Activated naive CD4-positive, alpha-beta T cell (primary cell): ENCODE measurements at regions not wholly inside any gene's neighbourhood (a gene's known extent, or its start where the extent isn't known, plus 50 kb on each side); places are given as distances from the start of the nearest gene placed in this dataset.

Experiments used
- DNase-seq, 4 experiments: peaks; one replicate each; lab custom pipeline; 2025; lab: John Stamatoyannopoulos, UW

DNA sequence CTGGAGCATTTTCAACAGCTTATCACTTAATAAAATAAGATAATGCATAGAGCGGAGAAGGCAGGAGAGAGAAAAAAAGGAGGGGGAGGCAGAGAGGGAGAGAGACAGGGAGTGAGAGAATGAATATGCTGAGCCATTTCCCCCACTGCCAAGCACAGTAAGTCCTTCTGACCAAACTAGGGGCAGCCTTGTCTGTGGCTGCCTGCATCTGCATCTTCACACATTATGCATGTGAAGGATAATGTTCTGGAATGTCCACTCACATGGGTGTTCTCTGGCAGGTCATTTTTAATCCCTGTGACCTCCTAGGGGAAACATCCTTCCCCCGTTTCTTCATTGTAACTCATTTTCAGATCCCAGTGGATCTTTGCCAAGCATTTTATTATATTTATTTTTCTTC, 269.3 kb downstream of the FOXA2 start:
- no peak for DNase-seq

DNA sequence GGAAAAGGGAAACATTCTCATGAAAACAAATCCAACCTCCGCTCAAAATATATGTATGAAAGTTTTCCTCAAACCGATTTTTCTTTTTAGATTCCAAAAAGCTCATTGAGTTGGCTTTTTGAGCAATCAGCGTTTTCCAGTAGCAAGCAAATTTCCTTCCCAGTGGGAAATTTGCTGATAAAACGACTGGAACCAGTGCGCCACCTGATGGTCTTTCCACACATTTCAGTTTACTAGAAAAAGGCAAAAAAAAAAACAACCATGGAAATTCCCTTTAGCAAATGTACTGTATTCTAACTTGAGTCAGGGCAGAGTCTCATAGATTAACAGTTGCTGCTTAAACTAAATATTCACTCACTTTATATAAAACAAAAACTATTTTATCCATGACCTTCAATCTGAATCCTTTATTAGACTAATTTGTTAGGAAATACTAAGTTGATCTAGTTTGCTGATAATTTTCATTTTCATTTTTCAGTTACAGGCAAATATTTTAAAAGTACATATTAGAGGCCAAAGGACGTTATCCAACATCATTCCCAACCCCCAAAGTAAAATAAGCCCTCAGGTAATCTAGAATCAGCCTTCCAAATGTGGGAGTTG, 271.5 kb downstream of the FOXA2 start:
- no peak for DNase-seq

DNA sequence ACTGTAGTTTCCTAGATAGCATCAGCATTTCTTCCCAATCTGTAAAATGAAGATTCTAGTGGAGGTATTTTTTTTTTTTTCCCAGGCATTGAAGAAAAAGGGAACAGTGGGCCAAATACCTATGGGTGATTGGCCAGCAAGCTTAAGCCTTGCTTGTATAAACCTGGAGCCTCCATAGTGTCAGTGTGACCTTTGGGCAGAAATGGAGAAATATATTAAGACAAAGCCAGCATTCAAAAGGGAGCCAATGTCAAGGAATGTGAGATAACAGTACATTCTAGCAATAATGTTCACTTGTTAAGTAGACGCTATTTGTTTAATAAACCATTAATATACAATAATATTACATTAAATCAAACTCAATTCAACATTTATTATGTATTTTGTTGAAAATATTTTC, 275.4 kb downstream of the FOXA2 start:
- no peak for DNase-seq

DNA sequence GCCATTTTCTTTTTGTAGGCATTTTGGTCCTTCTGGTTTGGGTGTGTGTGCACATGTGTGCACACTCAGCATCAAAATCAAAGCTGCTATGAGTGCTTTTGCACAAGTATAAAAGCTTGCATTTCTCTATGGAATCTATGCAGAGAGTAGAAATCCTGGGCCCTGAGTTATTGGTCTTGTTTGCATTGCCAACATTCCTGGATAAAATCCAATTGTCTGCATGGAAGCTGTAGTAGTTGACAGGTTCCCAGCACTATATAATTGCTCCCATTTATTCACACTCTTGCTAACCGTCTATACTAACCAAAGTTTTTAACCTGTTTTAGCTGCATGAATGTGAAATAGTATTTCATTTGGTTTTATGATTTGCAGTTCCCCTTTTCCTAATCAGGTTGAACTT, 277.0 kb downstream of the FOXA2 start:
- no peak for DNase-seq

DNA sequence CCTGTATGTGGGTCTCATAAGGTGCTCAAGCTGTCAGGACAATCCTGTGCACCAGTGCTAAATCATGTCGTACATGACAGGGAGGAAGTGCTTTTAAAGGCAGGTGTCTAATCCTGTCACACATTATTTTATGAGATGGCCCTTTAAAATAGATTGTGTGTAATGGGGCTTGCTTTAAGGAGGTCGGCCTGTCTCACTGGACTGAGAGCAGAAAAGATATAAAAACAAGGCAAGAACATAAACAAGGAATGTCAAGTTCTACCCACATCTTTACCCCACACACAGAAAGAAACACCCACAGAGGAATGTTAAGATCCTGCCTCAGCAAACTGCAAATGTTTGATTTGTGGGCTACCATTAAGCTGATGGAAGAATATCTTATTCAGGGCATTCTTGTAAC, 279.0 kb downstream of the FOXA2 start:
- DNase-seq = no peak

DNA sequence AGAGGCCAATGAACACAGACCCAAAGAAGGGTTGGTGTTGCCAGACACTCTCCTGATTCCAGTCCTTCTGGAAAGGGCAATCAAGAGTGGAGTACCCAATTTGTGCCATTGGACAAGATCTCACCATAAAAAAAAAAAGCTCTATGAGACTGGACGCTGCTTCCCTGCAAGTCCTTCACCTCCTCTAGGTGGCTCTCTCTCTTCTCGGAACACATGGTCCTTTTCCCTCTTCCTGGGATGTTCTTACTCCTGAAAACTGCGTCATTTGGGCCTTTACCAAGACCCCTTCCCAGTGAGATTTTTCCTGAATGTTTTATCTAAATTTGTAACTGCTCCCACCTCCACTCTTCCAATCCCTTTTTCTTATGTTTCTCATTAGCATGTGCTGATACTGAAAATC, 280.8 kb downstream of the FOXA2 start:
- DNase-seq = no peak

DNA sequence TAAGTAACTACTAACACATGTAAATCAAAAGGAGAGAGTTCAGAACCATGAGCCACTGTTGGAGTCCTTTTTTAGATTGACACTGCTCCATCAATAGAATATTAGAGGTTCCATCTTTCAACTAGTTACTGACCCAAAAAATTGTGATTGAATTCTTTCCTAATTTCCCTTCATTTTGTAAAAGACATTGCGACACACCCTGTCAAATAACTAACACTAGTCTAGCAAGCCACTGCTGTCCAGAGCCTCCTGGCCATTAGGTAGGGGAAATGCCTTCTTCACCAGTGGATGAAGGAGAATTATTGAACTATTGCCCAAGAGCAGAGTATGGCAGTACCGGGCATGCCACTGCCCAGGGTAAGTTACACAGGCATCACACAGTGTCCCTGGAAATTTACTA, 282.3 kb downstream of the FOXA2 start:
- no peak for DNase-seq

DNA sequence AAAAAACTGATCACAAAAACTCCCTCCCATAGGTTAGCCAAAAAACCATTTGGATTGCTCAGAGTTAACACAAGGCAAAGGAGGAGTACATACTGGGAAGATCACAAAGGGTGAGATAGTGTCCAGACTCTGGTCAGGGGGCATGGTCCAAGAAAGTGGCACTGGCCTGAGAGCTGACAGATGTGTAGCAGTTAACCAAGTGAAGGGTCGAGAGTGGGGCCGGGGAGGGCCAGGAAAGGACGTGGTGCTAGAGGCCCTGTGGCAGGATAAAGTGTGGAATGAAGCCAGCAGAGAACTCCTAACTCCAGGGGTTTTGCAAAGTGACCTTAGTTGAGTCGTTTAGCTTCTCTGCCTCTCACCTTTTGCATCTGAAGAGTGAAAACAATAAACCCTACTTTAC, 290.5 kb downstream of the FOXA2 start:
- no peak for DNase-seq

DNA sequence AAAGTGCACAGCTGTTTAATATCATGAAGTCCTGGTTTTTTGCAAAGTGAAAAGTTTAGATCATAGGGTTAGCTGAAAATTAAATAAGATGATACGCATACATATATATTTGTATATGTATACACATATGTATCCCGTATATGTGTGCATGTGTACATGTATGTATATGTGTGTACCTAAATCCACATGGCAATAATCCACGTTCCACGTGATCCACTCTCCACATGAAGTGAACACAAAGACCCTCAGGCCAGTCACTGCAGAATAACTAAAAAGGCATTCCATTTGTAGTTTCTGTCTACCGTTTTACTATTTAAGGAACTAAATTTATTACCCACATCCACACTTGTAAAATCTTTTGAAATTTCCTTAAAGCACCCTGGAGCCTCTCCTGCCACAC, 294.9 kb downstream of the FOXA2 start:
- DNase-seq = no peak

DNA sequence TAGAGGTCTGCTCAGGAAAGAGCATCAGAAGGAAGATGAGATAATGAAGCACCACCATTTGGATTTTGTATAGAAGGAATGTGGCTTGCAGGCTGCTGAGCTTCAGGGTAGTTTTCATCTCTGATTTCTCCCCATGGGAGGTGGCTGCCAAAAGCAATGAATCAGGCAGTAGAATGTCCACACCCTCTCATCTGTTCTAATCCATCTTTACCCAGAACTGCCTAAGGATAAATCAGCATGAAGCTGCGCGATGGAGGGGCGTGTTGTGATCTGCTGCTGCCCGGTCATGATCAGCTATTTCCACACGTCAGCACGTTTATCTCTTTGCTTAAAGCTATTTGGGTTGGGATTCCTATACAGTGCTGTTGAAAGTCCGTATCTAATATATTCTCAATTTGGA, 295.4 kb downstream of the FOXA2 start:
- DNase-seq = no peak

DNA sequence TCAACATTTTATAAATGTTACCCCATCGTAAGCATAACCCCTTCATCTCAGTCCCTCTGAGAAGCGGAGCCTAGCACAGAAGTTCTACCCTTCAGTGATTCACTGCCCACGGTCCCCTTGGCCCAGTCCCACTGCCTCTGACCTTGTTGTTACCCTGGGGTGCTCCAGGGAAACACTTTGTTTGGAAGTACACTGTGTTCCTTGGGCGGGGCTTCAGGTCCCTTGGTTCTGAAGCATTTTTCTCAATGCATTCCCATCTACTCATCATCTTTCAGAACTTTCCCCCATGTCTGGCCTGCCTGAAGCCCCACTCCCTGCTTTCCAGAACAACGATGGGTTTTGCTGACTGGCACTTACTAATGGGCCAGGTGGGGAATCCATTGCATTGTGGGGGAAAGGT, 296.2 kb downstream of the FOXA2 start:
- no peak for DNase-seq

DNA sequence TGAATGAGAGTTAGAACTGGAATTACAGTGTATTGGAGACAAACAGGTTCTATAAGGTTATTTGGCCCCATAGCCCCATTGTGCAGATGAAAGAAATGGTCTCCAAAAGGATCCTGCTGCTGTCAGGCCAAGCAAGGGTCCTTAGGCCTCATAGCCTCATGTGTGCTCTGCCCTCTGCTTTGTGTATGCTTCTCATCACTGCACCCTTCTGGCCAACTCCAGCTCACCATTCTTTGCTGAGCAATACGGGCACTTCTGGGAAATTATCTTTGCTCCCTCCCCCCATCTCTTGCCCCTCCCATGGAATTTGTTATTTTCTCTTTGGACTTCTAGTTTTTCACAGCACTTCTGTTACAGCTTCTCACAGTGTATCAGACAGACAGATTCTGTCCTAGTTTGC, 298.8 kb downstream of the FOXA2 start:
- no peak for DNase-seq

DNA sequence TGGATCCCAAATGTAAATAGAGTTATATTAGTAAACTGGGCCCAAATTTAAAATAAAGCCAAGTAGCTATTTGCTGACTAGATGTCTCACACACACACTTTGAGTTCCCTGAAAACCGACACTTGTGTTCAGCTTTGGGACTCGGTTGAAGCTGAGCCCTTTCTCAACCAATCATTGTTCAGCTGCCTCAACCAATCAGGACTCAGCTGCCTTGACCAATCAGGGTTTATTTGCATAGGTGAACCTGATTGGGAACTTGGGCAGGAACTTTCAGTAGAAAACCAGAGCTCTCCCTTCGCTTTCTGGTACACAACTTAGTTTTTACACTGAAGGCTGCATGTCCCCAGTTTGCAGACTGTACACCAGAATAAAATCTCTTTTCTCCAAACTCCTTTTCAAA, 301.7 kb downstream of the FOXA2 start:
- DNase-seq = no peak

DNA sequence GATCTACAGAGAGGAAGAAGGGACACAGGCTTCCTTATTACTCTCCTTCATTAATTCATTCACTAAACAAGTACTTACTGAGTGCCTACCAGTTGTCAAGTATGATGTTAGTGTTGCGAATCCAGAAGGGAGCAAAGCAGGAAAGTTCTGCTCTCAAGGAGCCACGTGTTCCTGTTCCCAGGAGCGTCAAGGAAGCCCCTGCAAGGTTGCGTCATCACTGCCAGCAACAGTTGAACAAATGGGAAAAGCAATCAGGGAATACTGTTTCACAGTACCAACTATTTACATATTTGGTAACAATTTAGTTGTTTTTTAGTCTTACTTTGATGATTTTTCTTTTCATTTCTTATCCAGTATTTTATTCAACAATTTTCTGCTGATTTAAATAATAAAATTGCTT, 310.0 kb downstream of the FOXA2 start:
- no peak for DNase-seq

DNA sequence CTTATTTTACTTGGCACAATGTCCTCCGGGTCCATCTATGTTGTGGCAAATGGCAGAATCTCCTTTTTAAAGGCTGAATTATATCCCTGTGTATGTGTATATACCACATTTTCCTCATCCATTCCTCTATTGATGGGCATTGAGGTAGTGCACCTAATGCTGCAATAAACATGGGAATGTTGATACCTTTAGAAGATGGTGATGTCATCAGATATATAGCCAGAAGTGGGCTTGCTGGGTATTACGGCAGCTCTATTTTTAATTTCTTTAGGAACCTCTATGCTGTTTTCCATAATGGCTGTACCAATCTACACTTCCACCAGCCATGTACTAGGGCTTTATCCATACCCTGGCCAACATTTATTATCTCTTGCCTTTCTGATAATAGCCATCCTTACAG, 315.7 kb downstream of the FOXA2 start:
- no peak for DNase-seq

DNA sequence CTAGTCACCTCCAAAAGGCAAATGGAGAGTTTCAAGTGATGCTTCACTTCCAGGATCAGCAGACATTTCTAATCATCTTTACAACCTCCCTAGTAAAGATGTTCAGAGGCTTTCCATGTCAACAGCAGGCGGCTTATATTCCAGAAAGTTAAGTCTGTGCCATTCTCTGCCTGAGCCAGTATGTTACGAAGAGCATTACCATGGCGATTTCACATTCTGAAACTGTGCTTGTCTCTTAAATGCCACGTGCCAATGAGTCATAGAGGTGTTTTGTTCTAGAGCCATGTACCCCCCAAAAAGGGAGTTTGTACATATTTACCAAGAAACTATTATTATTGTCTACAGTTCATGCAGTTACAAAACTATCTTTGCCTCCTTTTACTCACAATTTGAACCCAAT, 319.5 kb downstream of the FOXA2 start:
- DNase-seq = no peak

DNA sequence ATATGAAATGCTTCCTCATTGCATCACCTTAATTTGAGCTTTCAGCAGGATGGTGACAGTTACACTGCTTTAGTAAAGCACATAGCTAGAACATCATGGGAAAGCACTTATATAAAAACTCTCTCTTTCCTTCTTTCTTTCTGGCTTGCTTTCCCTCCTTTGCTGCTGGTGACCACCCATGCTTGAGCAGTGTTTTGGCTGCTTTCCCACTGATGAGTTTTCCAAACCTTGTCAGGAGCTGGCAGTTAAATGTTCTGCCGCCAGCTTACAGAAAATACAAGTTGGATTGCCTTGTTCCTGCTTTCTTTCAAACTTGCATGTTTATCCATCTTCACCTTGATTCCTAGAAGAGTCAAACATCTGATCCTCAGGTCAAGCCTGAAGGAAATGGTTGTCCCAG, 323.9 kb downstream of the FOXA2 start:
- DNase-seq = no peak

DNA sequence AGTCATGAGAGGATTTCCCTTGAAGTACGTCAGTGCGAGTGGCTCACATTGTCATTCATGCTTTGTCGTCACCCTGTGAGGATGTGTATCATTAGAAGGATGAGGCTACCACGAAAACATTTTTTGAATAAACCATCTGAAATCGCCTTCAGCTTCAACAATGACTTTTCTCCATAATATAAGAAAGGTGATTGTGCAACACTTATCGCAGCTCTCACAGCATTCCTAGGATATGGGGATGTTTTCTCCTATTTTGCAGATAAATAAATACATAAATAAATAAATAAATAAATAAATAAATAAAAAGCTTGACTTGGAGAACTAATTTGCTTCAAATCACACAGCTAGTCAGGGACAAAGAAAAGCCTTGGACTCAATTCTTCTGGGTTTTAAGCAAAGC, 326.5 kb downstream of the FOXA2 start:
- DNase-seq = no peak

DNA sequence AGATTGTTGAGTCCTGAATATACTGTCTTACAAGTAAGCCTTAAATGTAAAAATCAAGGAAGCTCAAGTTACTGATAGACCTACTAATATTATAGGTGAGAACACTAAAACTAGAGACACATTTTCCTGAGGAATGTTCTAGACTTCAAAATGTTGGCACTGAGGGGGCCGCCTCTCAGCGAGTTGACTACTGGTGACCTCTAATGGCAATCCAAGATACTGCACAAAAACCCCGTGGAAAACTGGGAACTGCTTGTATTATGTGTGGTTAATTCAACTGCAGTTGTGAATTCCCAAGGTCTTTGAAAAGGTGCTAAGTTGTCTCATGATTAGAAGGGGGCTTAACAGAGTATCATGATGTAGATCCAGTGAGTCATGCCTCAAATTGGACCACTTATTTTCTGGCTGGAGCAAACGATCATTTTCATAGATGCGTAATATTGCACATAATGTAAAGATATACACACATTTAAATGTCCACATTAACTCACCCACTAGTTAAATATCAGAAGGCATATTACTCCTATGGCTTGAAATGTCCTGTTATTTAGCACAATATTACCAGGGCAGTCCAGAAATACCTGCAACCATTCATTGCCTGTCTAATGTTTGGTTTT, 336.2 kb downstream of the FOXA2 start:
- DNase-seq = no peak

DNA sequence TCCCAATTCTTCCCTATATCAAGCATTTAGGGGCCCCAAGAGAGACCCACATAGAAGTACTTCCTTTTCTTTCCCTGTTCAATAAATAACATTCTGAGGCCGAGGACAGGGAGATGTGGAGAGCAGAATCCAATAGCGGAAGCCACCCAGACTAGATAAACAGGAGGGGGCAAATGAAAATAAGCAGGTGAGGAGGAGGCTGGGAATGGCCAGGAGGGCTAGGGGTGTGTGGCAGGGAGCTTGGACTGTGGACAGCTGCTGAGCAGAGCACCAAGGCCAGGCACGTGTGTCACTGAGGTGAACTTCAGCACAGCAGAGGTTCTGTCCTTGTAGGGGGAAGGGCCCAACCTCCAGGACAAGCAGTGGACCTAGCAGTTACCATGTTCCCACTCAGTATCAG, 339.2 kb downstream of the FOXA2 start:
- no peak for DNase-seq

DNA sequence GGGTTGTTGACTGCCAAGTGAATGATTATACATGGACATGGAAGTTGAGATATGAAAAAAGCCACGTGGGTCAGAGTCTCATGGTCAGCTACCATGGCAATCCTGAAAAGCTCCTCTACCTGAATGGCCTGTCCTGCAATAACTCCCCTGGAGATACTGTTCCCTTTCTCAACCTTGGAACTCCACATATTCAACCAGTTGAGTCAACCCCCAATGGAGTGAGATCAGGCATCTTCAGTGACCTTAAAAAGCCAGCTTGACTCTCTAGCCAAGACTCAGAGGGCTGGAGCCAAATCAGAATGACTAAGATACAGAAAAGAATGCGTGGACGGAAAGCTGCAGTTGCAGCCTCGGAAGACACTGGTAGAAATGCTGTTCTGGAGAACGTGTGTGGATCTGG, 341.3 kb downstream of the FOXA2 start:
- no peak for DNase-seq

DNA sequence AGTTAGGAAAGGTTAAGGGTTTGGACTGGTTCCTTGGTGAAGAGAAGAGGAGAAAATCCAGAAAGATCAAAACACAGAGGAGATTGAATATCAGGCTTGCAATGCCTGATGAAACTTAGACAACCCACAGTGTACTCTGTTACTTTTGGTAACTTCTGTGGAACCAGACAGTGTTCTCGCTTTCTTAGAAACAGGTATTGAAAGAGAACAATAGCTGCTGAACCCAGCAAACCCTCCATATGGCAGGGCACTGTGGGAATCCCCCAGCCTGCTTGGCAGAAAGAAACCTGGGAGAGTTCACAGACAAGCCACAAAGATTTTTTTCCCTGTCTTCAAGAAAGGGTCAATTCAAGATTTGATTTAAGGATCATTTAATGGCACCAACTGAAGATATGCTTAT, 342.8 kb downstream of the FOXA2 start:
- no peak for DNase-seq

DNA sequence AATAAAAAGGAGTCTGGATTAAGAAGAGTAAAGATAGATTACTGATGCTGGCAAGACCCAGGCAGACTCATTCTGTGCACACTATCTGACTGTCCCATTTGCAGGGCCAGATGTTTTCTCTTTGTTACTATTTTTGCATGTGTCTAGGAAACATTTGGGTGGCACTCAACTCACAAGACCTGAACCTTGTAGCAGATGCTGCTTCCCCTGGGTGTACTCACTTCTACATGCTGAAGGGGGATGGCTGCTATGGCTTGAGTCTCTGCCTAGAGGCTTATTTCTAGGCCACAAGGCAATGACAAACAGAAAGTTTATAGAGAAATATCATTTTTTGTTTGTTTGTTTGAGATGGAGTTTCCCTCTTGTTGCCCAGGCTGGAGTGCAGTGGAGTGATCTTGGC, 351.4 kb downstream of the FOXA2 start:
- DNase-seq = no peak

DNA sequence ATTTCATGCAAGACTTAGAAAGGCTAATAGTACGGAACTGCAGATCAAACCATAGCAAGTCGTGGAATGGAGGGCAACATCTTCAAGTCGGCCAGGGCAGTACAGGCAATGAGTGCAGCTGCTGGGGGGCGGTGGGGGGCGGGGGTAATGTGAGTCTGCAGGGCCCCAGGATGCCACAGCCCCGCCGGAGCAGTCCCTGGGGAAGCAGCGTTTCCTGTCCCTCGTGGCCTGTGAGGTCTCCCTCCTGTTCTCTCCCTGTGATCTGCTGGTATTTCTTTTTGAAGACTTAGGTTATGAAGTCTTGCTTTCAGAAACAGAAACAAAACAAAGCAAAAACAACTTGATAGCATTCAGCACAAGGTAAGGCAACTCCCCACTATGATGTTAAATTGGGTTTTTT, 351.9 kb downstream of the FOXA2 start:
- DNase-seq = no peak
